ENCODE measurements at regions not wholly inside any gene's neighbourhood (a gene's known extent, or its start where the extent isn't known, plus 50 kb on each side); places are given as distances from the start of the nearest gene placed in this dataset.
"Not testable (repeated sequence)": the region's sequence is repeated elsewhere in the genome, so short reads cannot be mapped to it uniquely, and the experiment has no call there.

DNA sequence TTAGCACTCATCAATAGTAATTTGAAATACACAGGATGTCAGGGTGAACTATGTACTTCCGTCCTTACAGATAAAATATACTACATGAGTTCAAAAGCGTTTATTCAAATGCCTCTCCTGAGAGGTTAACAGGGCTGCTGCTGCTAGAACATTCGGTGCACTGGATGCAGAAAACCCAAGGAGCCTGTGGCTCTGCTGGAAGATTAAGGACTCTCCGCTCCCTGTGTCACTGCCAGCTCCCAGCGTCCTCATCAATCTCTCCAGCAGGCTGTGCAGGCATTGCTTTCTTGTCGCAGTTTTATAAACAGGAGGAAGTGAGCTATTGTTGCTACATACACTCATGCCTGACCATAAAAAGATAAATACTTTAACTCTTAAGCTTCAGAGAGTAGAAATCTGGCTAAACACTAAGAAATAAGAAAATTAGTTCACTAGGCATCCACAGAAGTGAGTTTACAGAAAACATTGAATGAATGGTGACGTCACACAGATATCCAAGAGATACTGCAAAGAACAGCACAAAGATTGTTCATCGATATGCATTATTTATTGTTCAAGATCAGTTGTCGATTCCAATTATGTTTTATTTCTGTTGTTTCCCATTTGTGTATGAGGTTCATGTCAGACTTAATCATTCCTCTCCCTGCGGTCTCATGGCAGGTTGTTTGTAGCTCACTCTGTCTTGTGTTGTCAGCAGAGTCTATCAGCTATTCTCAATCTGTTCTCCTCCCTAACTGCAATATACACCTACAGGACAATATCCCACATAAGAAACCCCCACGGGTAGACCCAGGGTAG, 127.9 kb upstream of the MON1B start:
- no peak for DNase-seq (ENCODE audit: low spot score)

DNA sequence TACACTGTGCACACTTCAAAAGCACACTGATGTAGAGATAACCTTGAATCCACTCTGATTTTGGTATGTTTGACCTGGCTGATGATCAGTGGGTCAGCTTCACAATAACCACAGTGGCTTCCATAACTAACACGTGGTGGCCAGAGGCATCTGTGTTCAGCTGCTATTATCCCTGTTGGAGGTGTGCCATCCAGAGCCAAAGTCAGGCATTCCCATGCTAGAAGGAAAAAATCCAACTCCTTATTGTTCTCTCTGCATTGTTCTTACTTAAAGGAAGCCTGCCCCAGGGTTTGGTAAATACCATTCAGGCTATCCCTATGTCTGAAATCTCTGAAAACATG, 127.3 kb upstream of the MON1B start:
- no peak for DNase-seq (ENCODE audit: low spot score)

DNA sequence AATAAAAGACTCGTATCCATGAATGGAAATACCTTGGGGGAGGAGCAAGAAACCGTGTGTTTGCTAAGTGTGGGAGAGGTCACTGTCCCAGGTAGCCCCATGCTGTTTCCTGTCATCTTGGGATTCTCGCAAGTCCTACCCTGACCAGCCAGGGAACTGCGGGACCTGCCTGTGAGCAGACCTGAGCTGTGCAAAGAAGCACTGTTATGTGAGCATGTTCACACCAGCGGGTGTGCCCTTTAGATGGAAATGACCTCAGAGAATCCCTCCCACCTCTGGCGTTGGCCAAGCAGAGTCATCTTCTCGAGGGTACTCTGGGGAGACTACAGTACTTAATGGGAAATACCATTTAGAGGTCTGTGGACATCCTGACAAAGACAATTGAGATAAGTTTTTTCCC, 127.0 kb upstream of the MON1B start:
- DNase-seq (ENCODE audit: low spot score) = no peak

DNA sequence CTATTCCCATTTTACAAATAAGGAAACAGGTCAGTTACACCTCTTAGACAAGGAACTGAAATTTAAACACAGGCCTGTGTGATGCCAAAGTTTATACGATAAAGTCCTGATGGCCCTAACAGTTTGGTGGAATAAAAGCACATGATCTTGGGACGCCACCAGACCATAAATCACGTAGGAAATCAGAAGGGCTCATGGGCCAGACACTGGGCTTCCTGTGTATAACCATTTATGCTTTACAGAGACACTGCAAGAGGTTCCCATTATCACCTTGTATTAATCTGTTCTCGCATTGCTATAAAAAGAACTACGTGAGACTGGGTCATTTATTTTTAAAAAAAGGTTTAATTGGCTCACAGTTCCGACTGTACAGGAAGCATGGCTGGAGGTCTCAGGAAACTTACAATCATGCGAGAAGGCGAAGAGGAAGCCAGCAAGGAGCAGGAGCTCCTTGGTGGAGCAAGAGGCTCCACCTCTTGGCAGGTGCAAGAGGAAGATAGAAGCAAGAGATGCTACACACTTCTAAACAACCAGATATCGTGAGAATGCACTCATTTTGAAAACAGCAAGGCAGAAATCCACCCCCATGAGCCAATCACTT, 124.0 kb upstream of the MON1B start:
- DNase-seq (ENCODE audit: low spot score) = no peak

DNA sequence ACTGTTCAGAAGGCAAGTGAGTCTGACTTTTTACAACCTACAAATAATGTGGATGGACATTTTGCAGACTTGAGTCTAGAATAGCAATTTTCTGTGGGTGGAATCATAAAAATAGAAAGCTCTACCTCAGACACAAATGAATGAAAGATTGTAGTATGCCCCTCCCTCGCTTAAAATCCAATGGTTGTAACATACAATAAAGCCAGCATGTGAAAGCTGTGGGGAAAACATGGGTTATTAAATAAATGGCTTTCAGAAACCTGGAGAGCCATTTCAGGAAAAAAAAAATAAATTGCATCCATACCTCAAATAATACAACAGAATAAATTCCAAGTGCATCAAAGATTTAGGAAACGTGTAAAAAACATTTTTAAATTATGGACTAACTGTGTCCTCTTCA, 123.1 kb upstream of the MON1B start:
- DNase-seq (ENCODE audit: low spot score) = no peak

DNA sequence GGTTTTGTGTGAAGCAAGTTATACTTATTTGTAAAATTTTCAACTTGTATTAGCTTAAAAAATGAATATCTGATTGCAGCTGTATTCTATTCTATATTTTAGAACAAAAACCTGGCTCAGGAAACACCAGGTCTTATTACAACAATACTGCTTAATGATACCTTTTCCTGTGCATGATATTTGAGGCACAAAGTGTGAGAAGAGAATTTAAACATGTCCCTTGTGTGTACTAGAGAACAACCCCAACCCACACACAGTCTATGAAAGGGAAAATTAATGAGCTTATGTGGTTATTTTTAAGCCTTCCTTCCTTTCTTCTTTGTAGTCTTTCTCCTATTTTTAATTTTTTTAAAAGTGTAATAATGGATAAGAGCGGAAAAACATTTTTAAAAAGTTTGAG, 122.6 kb upstream of the MON1B start:
- DNase-seq (ENCODE audit: low spot score) = no peak

DNA sequence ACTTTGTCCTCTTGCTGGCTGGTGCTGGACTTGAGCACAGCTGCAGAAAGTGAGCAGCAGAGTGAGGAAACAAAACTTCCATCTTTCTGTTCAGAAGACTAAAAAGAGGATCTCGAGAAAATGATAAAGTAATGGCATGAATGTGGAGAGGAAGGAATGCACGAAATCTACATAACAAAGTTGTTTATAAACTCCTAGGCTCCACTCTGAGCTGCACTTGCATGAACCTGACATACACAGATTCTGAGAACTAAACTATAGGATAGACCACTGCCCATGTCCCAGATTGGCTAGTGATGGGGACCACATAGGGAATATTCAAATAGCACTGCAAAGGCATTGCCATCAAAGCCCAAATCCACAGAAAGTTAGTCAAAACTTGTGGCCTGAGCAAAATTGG, 121.1 kb upstream of the MON1B start:
- no peak for DNase-seq (ENCODE audit: low spot score)

DNA sequence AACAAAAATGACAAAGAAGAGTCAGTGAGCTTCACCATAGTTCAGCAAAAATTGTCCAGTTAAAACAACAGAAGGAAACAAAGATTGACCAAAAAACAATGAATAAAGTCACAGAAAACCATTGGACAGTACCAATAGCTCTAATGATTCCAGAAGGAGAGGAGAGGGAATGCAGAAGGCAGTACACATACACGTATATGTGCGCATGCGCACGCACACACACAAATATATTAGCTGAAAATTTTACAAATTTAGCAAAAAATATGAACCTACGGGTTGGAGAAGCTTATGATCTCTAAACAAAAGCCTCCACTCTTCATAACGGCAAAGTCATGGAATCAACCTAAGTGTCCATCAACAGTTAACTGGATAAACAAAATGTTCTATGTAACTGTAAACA, 120.3 kb upstream of the MON1B start:
- DNase-seq (ENCODE audit: low spot score) = no peak

DNA sequence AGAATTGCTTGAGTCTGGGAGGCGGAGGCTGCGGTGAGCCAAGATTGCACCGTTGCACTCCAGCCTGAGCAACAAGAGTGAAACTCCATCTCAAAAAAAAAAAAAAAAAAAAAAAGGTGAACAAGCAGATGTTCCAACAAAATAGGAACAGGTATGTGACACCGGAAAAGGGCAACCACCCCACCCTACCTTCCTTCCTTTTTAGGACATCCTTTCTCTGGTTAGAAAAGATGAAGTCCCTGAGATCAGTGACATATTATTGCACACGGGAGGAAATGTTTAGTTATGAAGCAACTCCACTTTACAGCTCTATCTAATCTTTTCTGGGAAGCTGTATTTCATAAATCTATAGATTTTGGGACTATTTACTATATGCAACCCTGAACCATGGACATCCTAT, 114.2 kb upstream of the MON1B start:
- DNase-seq (ENCODE audit: low spot score) = no peak

DNA sequence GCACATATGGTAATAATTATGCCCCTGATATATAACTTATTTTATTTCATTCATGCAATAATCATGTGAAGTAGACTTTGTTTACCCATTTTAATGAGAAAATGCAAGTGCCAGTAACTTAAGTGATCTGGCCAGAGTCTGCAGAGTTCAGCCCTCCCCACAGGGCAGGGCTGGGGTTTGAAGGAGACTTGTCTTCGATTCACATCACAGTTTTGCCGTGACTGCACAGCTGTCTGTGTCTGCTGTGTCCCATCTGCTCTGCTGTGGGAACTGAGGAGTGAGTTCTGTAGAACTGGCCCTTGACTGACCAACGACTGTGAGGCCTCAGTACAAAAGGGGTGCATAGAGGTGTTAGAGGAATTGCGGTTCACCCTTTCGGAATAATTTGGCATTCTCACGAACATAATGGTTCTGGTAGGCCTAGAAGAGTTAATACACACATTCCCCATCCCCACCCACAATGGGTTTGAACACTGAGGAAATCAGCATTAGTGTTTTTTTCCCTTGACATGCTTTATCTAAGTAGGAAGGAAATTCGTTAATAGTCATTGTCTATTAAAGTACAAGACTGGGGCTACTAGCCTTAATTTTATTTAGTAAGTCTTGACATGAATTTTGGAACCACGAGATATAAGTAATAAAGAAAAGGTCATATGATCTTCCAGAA, 113.6 kb upstream of the MON1B start:
- DNase-seq (ENCODE audit: low spot score) = no peak

DNA sequence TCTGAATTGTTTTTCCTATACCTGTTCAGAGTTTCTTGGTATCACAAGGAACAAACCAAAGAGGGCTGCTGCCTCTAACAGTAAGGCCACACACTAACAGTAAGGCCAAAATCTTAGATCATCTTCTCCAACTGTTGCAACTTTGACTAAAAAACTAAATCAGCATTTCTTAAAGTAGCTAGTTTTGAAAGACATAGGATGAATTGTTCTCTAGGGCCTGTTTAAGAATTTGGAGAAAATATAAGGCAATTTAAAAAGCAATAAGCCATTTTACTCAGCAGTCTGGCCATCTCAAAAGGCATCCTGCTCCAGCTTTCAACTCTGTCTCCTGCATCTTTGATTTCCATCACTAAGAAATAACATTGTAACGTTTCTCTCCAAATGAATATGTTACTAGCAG, 105.0 kb upstream of the MON1B start:
- no peak for DNase-seq (ENCODE audit: low spot score)

DNA sequence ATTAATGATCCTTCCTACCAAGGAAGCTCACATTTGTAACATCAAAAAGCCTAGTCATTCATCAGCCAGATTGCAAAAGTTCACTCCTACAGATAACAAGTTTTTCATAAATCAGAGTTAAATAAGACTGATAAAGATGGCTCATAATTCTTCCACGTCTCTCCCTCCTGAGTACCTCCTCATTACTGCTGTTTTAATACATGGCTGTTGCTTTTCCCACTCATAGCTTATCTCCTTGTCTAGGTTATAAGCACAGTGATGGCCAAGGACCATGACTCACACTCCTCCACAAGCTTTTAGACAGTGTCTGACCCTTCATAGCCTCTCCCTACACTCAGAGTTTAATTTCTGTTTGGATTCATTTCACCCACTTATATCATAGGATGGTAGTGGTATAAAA, 100.9 kb upstream of the MON1B start:
- no peak for DNase-seq (ENCODE audit: low spot score)

DNA sequence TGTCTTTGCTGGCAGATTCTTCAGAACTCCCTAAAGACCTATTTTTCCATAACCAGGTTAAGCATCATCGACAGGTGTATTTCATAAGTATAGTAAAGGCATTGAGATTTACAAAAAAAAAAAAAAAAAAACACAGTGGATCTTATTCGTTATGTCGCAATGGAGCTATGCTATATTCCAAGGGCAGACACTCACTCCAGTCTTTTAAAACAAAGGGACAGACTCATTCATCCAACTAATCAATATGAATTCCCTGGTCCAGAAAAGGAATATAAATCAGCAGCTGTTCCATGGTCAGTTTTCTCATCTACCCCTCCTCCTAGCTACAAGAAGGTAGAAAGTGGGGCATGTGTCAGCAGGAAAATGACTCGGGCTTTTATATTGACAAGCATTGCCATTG, 97.7 kb upstream of the MON1B start:
- no peak for DNase-seq (ENCODE audit: low spot score)

DNA sequence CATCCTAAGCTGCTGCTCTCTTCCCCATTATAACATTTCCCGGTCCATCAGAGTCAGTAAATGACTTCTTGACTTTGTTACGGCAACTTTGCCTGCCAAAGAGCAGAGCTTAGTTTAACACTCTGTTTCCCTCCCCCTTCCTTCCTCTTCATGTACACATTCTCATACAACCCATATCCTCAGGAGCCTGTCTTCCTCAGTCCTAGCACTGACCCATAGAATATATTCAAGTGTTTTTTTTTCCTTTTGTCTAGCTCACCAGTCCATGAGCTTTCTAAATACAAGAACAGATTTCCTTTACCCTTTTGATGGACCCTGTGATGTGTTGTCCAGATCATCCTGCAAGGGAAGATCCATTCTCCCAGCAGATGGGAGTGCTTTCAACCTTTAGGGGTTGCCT, 97.0 kb upstream of the MON1B start:
- no peak for DNase-seq (ENCODE audit: low spot score)

DNA sequence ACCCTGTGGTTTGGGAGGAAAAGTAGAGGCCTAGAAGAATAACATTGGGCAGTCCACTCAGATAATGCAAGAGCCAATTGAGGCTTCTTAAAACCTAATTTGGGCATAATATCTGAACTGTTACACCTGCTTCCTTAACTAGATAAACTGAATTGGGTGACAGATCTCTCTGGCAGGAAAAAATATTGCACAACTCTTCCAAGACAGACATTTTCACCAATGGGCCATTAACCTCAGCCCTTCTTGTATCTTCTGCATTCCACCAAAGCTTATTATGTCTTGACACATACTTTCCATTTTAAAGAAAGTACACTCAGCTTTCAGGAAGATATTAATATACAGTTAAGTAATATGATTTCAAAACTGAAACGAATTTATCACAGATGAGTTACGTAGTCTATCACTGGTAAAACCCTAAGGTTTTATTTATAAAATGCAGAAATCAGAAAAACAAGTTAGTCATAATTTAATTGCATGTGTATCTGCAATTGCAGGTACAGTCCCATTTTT, 79.9 kb upstream of the MON1B start:
- peak; percentile 22 for DNase-seq (ENCODE audit: low spot score)

DNA sequence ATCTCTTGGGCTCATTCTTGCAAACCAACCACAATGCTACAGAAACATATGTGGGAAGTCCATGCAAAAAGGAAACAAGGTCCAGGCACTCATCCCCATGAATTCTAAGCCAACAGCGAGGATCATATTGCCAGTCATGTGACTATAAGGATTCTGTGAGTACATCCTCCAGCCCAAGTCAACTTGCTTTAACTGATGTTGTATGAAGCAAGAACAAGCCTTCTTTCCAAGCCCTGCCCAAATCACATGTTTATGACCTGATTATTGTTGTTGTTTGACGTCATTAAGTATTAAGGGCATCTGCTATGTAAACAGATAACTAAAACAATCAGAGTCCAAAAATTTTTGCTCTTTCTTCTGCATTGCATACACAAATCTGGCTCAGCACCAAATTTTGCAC, 78.2 kb upstream of the MON1B start:
- no peak for DNase-seq (ENCODE audit: low spot score)

DNA sequence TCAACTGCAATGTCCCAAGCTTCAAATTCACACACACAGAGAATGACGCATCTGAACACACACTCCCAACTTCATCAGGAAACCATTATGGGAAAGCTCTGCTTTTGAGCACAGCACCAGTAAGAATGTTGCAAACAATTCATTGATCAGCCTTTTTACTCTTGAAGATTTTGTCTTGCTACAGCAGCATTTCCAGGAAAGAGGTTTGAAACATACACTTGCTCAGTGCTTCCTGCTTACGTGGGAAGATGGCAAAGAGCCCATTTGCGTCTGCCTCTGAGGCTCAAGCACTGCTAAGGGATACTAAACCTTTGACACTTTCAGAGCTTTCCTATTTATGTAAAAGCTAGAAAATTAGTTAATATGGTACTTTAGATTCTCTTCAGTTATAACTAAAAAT, 77.2 kb upstream of the MON1B start:
- DNase-seq (ENCODE audit: low spot score) = no peak

DNA sequence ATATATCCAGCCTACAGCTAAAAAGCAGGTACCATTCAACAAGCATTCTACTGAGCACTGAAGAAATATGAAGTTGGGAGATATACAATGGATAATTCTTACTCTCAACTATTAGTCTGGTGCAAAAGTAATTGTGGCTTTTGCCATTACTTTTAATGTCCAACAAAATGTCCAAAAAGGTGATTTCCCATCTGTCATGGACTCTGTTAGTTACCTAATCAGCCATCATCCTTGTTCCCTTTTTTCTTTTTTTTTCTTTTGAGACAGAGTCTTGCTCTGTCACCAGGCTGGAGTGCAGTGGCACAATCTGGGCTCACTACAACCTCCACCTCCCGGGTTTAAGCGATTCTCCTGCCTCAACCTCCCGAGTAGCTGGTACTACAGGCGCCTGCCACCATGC, 76.6 kb upstream of the MON1B start:
- not testable (repeated sequence) for DNase-seq (ENCODE audit: low spot score)

DNA sequence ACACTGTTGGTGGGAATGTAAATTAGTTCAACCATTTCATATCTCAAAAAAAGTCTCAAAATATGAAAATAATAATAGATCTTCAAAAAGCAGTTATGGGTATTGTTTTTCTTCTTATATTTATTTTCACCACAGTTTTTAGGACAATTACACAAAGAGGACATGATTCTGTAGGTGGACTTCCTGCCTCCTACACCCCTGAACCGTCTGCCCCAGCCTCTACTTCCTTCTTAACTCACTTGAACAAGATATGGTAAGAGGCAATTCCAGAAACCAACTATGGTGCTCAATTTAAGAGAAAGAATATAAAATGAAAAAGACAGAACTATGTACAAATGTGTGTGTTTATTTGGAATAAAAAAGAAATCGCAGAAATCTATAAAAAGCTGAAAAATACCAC, 74.1 kb upstream of the MON1B start:
- DNase-seq (ENCODE audit: low spot score) = no peak

DNA sequence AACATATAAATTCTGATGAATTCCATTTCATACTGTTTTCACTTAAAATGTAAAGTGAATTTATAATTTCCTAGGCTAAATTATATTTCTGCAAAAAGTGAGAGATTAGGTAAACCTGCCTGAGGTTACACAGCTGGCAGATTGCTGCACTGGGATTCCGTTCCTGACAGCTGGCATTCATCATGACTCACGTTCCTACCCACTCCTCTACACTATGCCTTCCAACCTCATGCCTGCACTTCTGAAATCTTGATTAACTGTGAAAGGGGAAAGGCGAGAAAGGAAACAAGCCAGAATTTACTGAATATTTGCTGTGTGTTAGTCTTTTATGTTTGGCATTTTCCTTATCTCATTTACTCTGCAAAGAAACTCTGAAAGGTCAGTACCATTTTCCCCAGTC, 73.3 kb upstream of the MON1B start:
- no peak for DNase-seq (ENCODE audit: low spot score)

DNA sequence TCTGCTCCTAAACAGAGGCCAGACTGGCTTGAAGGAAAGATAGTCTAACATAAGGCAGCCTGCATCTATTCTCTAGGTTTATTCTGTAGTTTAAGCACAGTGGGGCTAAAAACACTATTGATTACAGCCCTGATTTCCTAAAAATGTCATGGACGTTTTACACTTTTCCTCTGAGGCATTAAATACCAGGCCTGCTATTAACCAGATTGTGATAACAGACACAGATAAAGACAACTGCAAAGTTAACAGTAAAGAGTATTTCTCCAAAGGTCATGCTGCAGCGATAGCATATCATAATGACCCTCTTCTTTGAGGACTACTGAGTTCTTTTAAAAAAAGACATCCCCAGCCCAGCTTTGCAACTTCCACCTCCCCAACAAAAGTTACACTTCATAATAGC, 59.6 kb upstream of the MON1B start:
- DNase-seq (ENCODE audit: low spot score) = no peak

DNA sequence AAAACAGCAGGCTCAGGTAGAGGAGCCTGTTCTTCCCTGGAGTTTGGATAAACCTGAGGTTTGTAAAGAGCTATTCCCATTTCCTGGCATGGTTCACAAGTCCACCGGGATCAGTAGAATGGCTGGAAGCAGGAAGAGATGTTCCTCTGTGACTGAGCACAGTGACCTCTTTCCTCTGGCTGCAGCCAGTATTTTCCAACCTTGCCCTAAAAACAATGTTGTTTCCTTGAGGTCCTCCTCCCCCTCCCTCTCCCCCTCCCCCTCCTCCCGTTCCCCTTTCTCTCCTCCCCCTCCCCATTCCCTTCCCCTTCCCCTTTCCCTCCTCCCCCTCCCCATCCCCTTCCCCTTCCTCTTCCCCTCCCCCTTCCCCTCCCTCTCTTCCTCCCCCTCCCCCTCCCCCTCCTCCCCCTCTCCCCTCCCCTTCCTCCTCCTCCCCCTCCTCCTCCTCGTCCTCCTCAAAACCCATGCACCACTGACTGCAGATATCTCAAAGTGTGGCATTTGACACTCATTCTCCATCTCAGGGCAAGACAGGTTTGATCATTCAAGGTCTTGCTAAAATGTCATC, 58.9 kb upstream of the MON1B start:
- DNase-seq (ENCODE audit: low spot score) = peak; percentile 45

DNA sequence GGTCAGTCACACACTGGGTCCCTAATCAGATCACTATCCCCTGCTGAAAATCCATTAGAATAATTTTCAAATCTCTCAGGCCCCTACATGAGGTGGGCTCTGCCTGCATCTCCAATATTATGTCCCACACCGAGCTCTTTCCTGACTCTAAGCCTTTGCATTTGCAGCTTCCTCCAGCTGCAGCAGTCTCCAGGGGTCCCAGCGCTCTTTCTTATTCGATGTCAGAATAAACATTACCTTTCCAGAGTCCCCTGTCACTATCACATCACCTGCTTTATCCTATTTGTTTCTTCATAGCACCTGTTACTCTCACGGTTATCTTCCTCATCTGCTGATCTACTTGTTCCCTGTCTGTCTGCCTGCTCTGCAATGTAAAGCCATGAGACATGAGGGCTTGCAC, 57.3 kb upstream of the MON1B start:
- DNase-seq (ENCODE audit: low spot score) = peak; percentile 29
